ENCODE measurements at regions not wholly inside any gene's neighbourhood (a gene's known extent, or its start where the extent isn't known, plus 50 kb on each side); places are given as distances from the start of the nearest gene placed in this dataset.

- TF ChIP-seq CTCF (IDR thresholded peaks at IDR 0.05), result no peak
- no peak for TF ChIP-seq POLR2AphosphoS5 (IDR thresholded peaks at IDR 0.05)
- TF ChIP-seq POLR2A (IDR thresholded peaks at IDR 0.05), result no peak
- TF ChIP-seq EP300 (IDR thresholded peaks at IDR 0.05; ENCODE audit: low read depth), result no peak
Observed at GRCh38 chr2:60163691-60164090, 389.8 kb downstream of the BCL11A start.

Data from transverse colon (tissue), 4 donors.